ENCODE measurements at regions not wholly inside any gene's neighbourhood (a gene's known extent, or its start where the extent isn't known, plus 50 kb on each side); places are given as distances from the start of the nearest gene placed in this dataset.

DNA sequence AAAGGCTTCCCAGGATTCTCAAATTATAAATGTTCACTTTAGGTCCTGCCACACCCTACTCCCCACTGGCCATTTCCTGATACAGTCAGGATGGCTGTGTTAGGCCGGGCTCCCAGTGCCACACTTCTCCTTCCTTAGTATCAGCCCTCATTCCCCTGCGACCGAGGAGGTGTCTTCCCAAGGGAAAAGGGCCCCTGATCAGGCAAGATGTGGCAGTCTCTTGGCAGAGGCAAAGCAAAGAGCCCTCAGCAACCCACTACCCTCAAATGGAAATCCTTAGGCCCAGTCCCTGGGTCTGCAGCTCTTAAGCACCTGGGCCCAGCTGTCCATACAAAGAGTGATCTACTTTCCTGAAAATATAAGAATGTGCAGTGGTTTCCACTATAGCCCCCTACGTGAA is 96.5 kb upstream of the VASH1 start:
- DNase-seq (ENCODE audit: low read depth), result no peak

GRCh38 chr14:76666746-76667145 is 94.5 kb upstream of the VASH1 start:
- DNase-seq (ENCODE audit: low read depth), result no peak

DNA sequence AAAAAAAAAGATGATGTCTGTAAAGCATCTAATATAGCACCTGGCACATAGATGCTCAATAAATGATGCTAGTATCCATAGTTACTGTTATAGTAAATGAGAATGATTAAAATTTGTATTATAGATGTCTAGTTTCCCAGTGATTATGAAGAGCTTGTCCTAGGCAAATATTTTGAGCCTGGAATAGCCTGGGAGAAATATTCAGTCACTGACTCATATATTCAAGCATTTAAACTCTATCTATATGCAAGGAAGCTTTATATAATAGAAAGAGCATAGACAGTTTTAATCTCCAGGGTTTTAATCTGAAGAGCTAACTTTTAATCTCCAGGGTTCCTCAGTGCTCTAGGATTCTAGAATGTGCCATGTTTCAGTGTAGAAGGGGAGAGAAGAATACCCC is 91.5 kb upstream of the VASH1 start:
- no peak for DNase-seq (ENCODE audit: low read depth)

- DNase-seq (ENCODE audit: low read depth), result no peak
Observed at GRCh38 chr14:76672123-76672522, 89.1 kb upstream of the VASH1 start.

GRCh38 chr14:76673261-76673660 is 88.0 kb upstream of the VASH1 start:
- DNase-seq (ENCODE audit: low read depth), result no peak

DNA sequence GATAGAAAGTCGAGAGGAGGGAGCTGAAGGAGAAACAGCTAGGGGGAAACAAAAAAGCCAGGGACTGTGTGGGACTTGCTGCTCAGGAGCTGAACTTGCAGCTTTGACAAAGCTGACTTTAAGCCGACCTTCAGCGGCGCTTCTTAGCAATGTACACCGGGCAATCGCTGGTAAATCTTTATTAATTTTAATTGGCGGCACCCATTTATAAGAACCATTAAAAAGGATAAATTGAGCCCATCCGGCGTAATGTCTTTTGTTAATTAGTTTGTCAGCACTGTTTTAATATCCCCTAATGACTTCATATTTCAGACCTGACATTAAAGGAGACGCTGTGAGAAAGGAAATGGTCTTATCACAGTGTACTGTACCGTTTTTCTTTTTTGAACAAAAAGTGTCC is 86.2 kb upstream of the VASH1 start:
- DNase-seq (ENCODE audit: low read depth), result no peak

GRCh38 chr14:76676539-76676938 is 84.7 kb upstream of the VASH1 start:
- no peak for DNase-seq (ENCODE audit: low read depth)

DNA sequence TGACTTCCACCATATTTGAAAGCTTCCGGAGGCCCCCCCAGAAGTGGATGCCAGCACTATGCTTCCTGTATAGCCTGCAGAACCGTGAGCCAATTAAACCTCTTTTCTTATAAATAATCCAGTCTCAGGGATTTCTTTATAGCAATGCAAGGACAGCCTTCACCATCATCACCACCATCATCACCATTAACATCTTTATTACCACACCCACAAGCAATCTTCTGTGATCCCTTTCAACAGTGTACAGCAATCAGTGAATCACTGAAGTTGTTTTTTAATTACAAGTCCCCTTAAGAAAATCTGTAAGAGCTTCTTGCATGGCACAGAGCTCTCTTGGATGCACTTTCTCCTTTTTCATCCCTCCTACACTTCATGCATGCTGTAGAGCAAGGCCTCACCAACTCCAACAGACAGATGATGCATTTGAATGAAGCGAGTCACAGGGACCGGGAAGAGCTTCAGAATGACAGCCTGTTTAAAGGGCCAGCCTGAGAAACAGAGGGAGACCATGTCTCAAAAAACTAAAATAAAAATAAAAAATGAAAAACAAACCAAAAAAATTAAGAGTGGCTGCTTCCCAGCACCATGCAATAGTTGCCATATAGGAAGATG is 83.6 kb upstream of the VASH1 start:
- no peak for DNase-seq (ENCODE audit: low read depth)

GRCh38 chr14:76678244-76678800 is 82.9 kb upstream of the VASH1 start:
- no peak for DNase-seq (ENCODE audit: low read depth)

GRCh38 chr14:76682367-76682766 is 78.9 kb upstream of the VASH1 start:
- no peak for DNase-seq (ENCODE audit: low read depth)

- DNase-seq (ENCODE audit: low read depth), result no peak
Observed at GRCh38 chr14:76686646-76687045, 74.6 kb upstream of the VASH1 start.

GRCh38 chr14:76687611-76688382 is 73.5 kb upstream of the VASH1 start:
- DNase-seq (ENCODE audit: low read depth), result peak; percentile 5

DNA sequence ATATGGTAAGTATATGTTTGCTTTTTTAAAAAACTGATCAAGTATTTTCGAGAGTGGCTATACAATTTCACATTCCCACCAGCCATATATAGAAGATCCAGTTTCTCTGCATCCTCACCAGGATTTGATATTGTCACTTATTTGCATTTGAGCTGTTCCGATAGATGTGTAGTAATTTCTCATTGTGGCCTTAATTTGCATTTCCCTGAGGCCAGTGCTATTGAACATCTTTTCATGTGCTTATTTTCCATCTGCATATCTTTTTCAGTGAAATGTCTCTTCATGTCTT is 72.9 kb upstream of the VASH1 start:
- no peak for DNase-seq (ENCODE audit: low read depth)

DNA sequence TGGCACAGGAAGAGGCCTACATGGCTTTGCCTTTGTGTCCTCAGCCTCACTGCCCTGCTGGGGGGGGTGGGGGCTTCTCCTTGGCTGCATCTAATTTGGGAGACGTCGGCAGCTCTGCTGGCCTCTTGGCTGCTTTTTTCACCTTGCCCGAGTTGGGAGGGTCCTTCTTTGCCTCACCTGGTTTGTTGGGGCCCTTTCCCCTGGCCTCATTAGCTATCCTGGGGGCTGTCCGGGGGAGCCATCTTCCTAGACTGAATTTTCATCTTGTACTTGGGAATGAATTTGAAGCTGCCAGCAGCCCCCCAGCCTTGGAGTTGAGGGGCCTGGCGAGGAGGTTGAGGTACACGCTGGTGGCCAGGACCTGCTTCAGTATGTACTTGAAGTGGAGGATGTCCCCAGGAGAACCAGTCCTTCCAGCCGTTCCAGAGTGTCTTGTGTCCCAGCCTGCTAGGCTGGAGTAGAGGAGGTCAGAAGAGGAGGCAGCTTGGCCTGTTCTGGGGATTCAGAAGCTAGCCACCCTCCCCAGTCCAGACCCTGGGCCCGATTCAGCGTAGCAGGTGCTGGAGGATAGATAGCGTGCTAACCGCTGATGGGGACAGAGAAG is 70.7 kb upstream of the VASH1 start:
- DNase-seq (ENCODE audit: low read depth), result no peak

DNA sequence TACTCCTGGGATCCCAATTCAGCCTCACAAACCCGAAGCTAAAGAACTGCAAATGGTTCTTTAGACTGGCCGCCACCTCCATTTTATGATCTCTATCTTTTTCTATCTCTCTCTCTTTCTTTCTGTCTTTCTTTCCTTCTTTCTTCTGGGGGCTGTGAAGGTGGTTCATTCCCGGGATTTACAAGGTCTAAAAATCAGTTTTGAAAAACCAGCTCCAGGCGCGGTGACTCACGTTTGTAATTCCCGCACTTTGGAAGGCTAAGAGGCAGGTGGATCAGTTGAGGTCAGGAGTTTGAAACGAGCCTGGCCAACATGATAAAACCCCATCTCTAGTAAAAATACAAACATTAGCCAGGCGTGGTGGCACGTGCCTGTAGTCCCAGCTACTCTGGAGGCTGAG is 67.2 kb upstream of the VASH1 start:
- no peak for DNase-seq (ENCODE audit: low read depth)

DNA sequence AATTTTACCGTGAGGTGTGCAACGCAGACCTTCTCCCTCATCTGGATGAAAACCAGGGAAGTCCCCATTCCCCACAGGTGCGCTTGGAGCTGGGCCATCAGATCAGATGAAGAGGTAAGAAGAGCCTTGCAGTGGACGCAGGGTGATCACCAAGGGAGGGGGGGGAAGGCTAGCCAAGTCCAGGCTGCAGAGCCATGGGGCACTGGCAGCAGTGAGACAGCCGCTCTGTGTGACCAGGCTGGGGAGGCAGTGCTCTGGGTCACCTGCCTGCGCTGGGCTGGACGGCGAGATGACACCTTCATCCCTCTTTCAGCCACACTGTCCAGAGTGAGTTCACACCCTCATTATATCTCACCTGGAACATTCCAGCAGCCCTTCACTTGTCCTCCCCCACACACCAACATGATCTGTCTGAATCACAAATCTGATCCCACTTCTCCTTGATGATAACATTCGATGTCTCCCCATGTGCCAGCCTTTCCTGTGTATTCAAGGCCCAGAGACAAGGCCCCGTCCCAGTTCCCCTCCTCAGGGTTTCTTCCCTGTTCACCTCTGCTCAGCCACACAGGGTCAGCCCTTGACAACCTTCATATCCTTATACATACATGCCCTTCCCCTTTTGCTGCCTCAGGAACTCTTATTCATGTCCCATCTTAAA is 65.9 kb upstream of the VASH1 start:
- no peak for DNase-seq (ENCODE audit: low read depth)

- DNase-seq (ENCODE audit: low read depth), result no peak
Observed at GRCh38 chr14:76696361-76696760, 64.9 kb upstream of the VASH1 start.

- no peak for DNase-seq (ENCODE audit: low read depth)
Observed at GRCh38 chr14:76696791-76697190, 64.5 kb upstream of the VASH1 start.

DNA sequence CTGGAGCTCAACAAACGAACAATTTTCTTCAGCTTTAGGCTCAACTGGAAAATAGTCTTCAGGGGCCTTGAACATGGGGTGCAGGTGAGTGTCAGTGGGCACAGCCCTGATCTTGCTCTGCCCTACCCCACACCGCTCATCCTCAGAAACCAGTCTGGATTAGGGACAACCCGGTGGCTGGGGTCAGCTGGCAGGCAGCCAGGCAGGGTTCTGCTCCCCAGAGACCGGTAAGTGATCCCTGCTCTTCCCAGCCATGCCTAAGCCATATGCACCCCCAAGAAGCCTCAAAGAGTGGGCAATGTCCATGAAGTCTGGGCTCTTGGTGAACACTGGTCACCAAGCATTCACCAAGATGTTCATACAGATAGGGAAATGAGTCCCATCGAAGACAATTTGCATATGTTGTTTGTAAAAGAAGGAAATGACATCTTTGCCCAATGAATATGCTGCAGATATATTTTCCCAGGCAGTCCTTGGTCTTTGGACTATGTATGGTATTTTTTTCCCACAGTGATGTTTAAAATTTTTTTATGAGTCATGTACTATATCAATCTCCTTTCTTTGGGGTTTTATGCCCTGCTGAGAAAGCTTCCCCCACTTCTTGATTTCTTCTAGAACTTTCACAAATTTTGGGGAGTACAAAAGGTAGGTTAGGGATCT is 63.9 kb upstream of the VASH1 start:
- DNase-seq (ENCODE audit: low read depth), result no peak

DNA sequence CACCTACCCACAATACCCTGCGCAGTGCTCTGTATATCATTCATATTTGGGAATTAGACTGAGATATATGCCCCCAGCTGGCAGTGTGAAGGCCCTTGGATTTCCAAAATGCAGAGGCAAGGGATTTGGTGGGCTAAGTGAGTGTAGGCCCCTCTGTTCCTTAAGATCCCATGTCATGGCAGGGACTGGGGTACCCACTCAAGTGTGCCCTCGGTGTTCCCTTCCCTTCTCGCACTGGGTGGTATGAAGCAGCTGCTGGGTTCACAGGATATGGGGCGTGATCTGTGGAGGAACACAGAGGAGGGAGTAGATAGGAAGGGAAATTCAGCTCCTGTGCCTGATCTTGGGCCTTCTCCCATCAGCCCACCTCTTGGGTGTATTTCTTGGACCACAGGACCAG is 63.1 kb upstream of the VASH1 start:
- no peak for DNase-seq (ENCODE audit: low read depth)

- no peak for DNase-seq (ENCODE audit: low read depth)
Observed at GRCh38 chr14:76698631-76699030, 62.6 kb upstream of the VASH1 start.

All from LHCN-M2 (cell line).